ENCODE measurements at regions not wholly inside any gene's neighbourhood (a gene's known extent, or its start where the extent isn't known, plus 50 kb on each side); places are given as distances from the start of the nearest gene placed in this dataset.

- DNase-seq = peak; percentile 74
These were observed 112.6 kb upstream of the RALGAPA2 start for GRCh38 chr20:20824924-20825584.

GRCh38 chr20:20823476-20823881, 111.0 kb upstream of the RALGAPA2 start:
- no peak for DNase-seq

GRCh38 chr20:20821484-20822260, 109.2 kb upstream of the RALGAPA2 start:
- DNase-seq = no peak

- DNase-seq = peak; percentile 67
These were observed 108.5 kb upstream of the RALGAPA2 start for GRCh38 chr20:20820785-20821483.

- DNase-seq = peak; percentile 50
These were observed 107.7 kb upstream of the RALGAPA2 start for GRCh38 chr20:20820104-20820503.

- no peak for DNase-seq
These were observed 104.7 kb upstream of the RALGAPA2 start for GRCh38 chr20:20816969-20817755.

- DNase-seq = no peak
These were observed 103.4 kb upstream of the RALGAPA2 start for GRCh38 chr20:20815711-20816455.

- DNase-seq = no peak
These were observed 102.2 kb upstream of the RALGAPA2 start for GRCh38 chr20:20814685-20815084.

- DNase-seq = no peak
These were observed 99.7 kb upstream of the RALGAPA2 start for GRCh38 chr20:20812136-20812535.

GRCh38 chr20:20808016-20808415, 95.6 kb upstream of the RALGAPA2 start:
- DNase-seq = no peak

GRCh38 chr20:20806121-20807095, 94.0 kb upstream of the RALGAPA2 start:
- no peak for DNase-seq

- DNase-seq = no peak
These were observed 90.6 kb upstream of the RALGAPA2 start for GRCh38 chr20:20803011-20803410.

- no peak for DNase-seq
These were observed 89.9 kb upstream of the RALGAPA2 start for GRCh38 chr20:20802328-20802727.

- DNase-seq = no peak
These were observed 87.4 kb upstream of the RALGAPA2 start for GRCh38 chr20:20799716-20800312.

GRCh38 chr20:20797521-20798310, 85.3 kb upstream of the RALGAPA2 start:
- DNase-seq = no peak

GRCh38 chr20:20796766-20797440, 84.5 kb upstream of the RALGAPA2 start:
- DNase-seq = no peak

GRCh38 chr20:20795721-20796120, 83.3 kb upstream of the RALGAPA2 start:
- DNase-seq = no peak

GRCh38 chr20:20795119-20795518, 82.7 kb upstream of the RALGAPA2 start:
- no peak for DNase-seq

- DNase-seq = no peak
These were observed 81.1 kb upstream of the RALGAPA2 start for GRCh38 chr20:20793591-20793990.
